ENCODE measurements at regions not wholly inside any gene's neighbourhood (a gene's known extent, or its start where the extent isn't known, plus 50 kb on each side); places are given as distances from the start of the nearest gene placed in this dataset.

GRCh38 chr12:77500089-77500488 lies 330.6 kb upstream of the NAV3 start:
- CTCF ChIA-PET, result no interaction called here
- no peaks in the 10 kb centered on the region for H3K36me3 ChIP-seq (ENCODE audit: control insufficient read depth in 2 of 2, extremely low read depth in 1 of 2, insufficient read depth in 1 of 2, low read length in 1 of 2)
- no peak overlapping the region for H3K27ac ChIP-seq (ENCODE audit: low read length)
- Mint-ChIP-seq H3K36me3 (no peaks in the 10 kb centered on the region), H3K27me3 (no peaks in the 10 kb centered on the region), H3K9me3 (peaks cover 0 to 12% (median 7%) of the 10 kb centered on the region in 3 donors), H3K4me1 (no peaks in the 10 kb centered on the region), H3K27ac (no peak overlapping the region), H3K4me3 (no peak overlapping the region)
- H3K27me3 ChIP-seq (replicated peaks in 1 of 2; ENCODE audit: control insufficient read depth in 2 of 2, extremely low read depth in 1 of 2, insufficient read depth in 2 of 2, low read length in 1 of 2), result no peaks in the 10 kb centered on the region
- ATAC-seq (replicated peaks in 1 of 4) (no peak), DNase-seq (no peak)
- no peak overlapping the region for H3K4me3 ChIP-seq (ENCODE audit: control insufficient read depth in 1 of 2, extremely low read depth in 1 of 2, low read length in 1 of 2)
- no peaks in the 10 kb centered on the region for H3K9me3 ChIP-seq
- no peaks in the 10 kb centered on the region for H3K4me1 ChIP-seq (ENCODE audit: control insufficient read depth in 1 of 2, extremely low read depth in 1 of 2, insufficient read depth in 2 of 2, low read length in 2 of 2)
- POLR2A ChIA-PET, result no interaction called here

GRCh38 chr12:77497647-77498046 lies 333.0 kb upstream of the NAV3 start:
- Histone ChIP-seq H3K4me3 (ENCODE audit: control insufficient read depth in 1 of 2, extremely low read depth in 1 of 2, low read length in 1 of 2) (no peak overlapping the region), H3K27me3 (replicated peaks in 1 of 2; ENCODE audit: control insufficient read depth in 2 of 2, extremely low read depth in 1 of 2, insufficient read depth in 2 of 2, low read length in 1 of 2) (no peaks in the 10 kb centered on the region), H3K36me3 (ENCODE audit: control insufficient read depth in 2 of 2, extremely low read depth in 1 of 2, insufficient read depth in 1 of 2, low read length in 1 of 2) (no peaks in the 10 kb centered on the region), H3K9me3 (no peaks in the 10 kb centered on the region), H3K4me1 (ENCODE audit: control insufficient read depth in 1 of 2, extremely low read depth in 1 of 2, insufficient read depth in 2 of 2, low read length in 2 of 2) (no peaks in the 10 kb centered on the region), H3K27ac (ENCODE audit: low read length) (no peak overlapping the region)
- Mint-ChIP-seq H3K9me3 (peaks cover 0 to 19% (median 7%) of the 10 kb centered on the region in 3 donors), H3K4me1 (no peaks in the 10 kb centered on the region), H3K36me3 (no peaks in the 10 kb centered on the region), H3K27ac (no peak overlapping the region), H3K27me3 (no peaks in the 10 kb centered on the region), H3K4me3 (no peak overlapping the region)
- no CpG with 5 or more reads among the region's 1 CpG for WGBS (ENCODE audit: insufficient coverage)
- CTCF ChIA-PET, result no interaction called here
- DNase-seq, result no peak
- no peak for ATAC-seq (replicated peaks in 1 of 4)
- POLR2A ChIA-PET, result interaction anchor here in 1 of 2 donors (0.7 kb wide), 1 partner anchor 21 kb away, joined by 3 read pairs; no protein-coding TSS in a partner anchor

- Mint-ChIP-seq H3K27ac (no peak overlapping the region), H3K4me1 (no peaks in the 10 kb centered on the region), H3K4me3 (no peak overlapping the region), H3K27me3 (no peaks in the 10 kb centered on the region), H3K36me3 (no peaks in the 10 kb centered on the region), H3K9me3 (peaks cover 0 to 19% (median 5%) of the 10 kb centered on the region in 3 donors)
- Histone ChIP-seq H3K27ac (ENCODE audit: low read length) (no peak overlapping the region), H3K27me3 (replicated peaks in 1 of 2; ENCODE audit: control insufficient read depth in 2 of 2, extremely low read depth in 1 of 2, insufficient read depth in 2 of 2, low read length in 1 of 2) (no peaks in the 10 kb centered on the region), H3K9me3 (no peaks in the 10 kb centered on the region), H3K4me3 (ENCODE audit: control insufficient read depth in 1 of 2, extremely low read depth in 1 of 2, low read length in 1 of 2) (no peak overlapping the region), H3K36me3 (ENCODE audit: control insufficient read depth in 2 of 2, extremely low read depth in 1 of 2, insufficient read depth in 1 of 2, low read length in 1 of 2) (no peaks in the 10 kb centered on the region), H3K4me1 (ENCODE audit: control insufficient read depth in 1 of 2, extremely low read depth in 1 of 2, insufficient read depth in 2 of 2, low read length in 2 of 2) (no peaks in the 10 kb centered on the region)
- CTCF ChIA-PET, result no interaction called here
- WGBS (ENCODE audit: insufficient coverage), result 89% methylated on average over 3 of the region's 5 CpGs
- DNase-seq, result no peak
- POLR2A ChIA-PET, result no interaction called here
- ATAC-seq (replicated peaks in 1 of 4), result no peak
These were observed 334.0 kb upstream of the NAV3 start for GRCh38 chr12:77496714-77497113.

- Histone ChIP-seq H3K36me3 (ENCODE audit: control insufficient read depth in 2 of 2, extremely low read depth in 1 of 2, insufficient read depth in 1 of 2, low read length in 1 of 2) (no peaks in the 10 kb centered on the region), H3K27ac (ENCODE audit: low read length) (no peak overlapping the region), H3K4me3 (ENCODE audit: control insufficient read depth in 1 of 2, extremely low read depth in 1 of 2, low read length in 1 of 2) (no peak overlapping the region), H3K9me3 (no peaks in the 10 kb centered on the region), H3K27me3 (replicated peaks in 1 of 2; ENCODE audit: control insufficient read depth in 2 of 2, extremely low read depth in 1 of 2, insufficient read depth in 2 of 2, low read length in 1 of 2) (no peaks in the 10 kb centered on the region), H3K4me1 (ENCODE audit: control insufficient read depth in 1 of 2, extremely low read depth in 1 of 2, insufficient read depth in 2 of 2, low read length in 2 of 2) (no peaks in the 10 kb centered on the region)
- no peak overlapping the region for H3K4me3 Mint-ChIP-seq
- H3K36me3 Mint-ChIP-seq, result no peaks in the 10 kb centered on the region
- CTCF ChIA-PET, result no interaction called here
- no peaks in the 10 kb centered on the region for H3K4me1 Mint-ChIP-seq
- DNase-seq, result no peak
- no CpG with 5 or more reads among the region's 3 CpGs for WGBS (ENCODE audit: insufficient coverage)
- no peak for ATAC-seq (replicated peaks in 1 of 4)
- H3K27me3 Mint-ChIP-seq, result no peaks in the 10 kb centered on the region
- peaks cover 0 to 10% (median 4%) of the 10 kb centered on the region in 3 donors for H3K9me3 Mint-ChIP-seq
- no peak overlapping the region for H3K27ac Mint-ChIP-seq
- POLR2A ChIA-PET, result no interaction called here
These were observed 336.4 kb upstream of the NAV3 start for GRCh38 chr12:77494296-77494695.

- ChIA-PET POLR2A (no interaction called here), CTCF (no interaction called here)
- no peaks in the 10 kb centered on the region for H3K9me3 ChIP-seq
- no peaks in the 10 kb centered on the region for H3K36me3 Mint-ChIP-seq
- H3K4me3 ChIP-seq (ENCODE audit: control insufficient read depth in 1 of 2, extremely low read depth in 1 of 2, low read length in 1 of 2), result no peak overlapping the region
- H3K4me3 Mint-ChIP-seq, result no peak overlapping the region
- WGBS (ENCODE audit: insufficient coverage), result 58% methylated on average over 4 of the region's 5 CpGs
- no peaks in the 10 kb centered on the region for H3K27me3 ChIP-seq (replicated peaks in 1 of 2; ENCODE audit: control insufficient read depth in 2 of 2, extremely low read depth in 1 of 2, insufficient read depth in 2 of 2, low read length in 1 of 2)
- H3K4me1 ChIP-seq (ENCODE audit: control insufficient read depth in 1 of 2, extremely low read depth in 1 of 2, insufficient read depth in 2 of 2, low read length in 2 of 2), result no peaks in the 10 kb centered on the region
- no peak overlapping the region for H3K27ac ChIP-seq (ENCODE audit: low read length)
- peaks cover 0 to 10% (median 3%) of the 10 kb centered on the region in 3 donors for H3K9me3 Mint-ChIP-seq
- no peak for ATAC-seq (replicated peaks in 1 of 4)
- no peak overlapping the region for H3K27ac Mint-ChIP-seq
- H3K27me3 Mint-ChIP-seq, result no peaks in the 10 kb centered on the region
- H3K36me3 ChIP-seq (ENCODE audit: control insufficient read depth in 2 of 2, extremely low read depth in 1 of 2, insufficient read depth in 1 of 2, low read length in 1 of 2), result no peaks in the 10 kb centered on the region
- no peak for DNase-seq
- no peaks in the 10 kb centered on the region for H3K4me1 Mint-ChIP-seq
These were observed 337.2 kb upstream of the NAV3 start for GRCh38 chr12:77493302-77494168.

- Histone ChIP-seq H3K36me3 (ENCODE audit: control insufficient read depth in 2 of 2, extremely low read depth in 1 of 2, insufficient read depth in 1 of 2, low read length in 1 of 2) (no peaks in the 10 kb centered on the region), H3K27ac (ENCODE audit: low read length) (no peak overlapping the region), H3K27me3 (replicated peaks in 1 of 2; ENCODE audit: control insufficient read depth in 2 of 2, extremely low read depth in 1 of 2, insufficient read depth in 2 of 2, low read length in 1 of 2) (no peaks in the 10 kb centered on the region), H3K4me1 (ENCODE audit: control insufficient read depth in 1 of 2, extremely low read depth in 1 of 2, insufficient read depth in 2 of 2, low read length in 2 of 2) (no peaks in the 10 kb centered on the region), H3K9me3 (no peaks in the 10 kb centered on the region), H3K4me3 (ENCODE audit: control insufficient read depth in 1 of 2, extremely low read depth in 1 of 2, low read length in 1 of 2) (no peak overlapping the region)
- H3K4me1 Mint-ChIP-seq, result no peaks in the 10 kb centered on the region
- DNase-seq (no peak), ATAC-seq (replicated peaks in 1 of 4) (no peak)
- 97% methylated on average over 3 of the region's 4 CpGs for WGBS (ENCODE audit: insufficient coverage)
- H3K27me3 Mint-ChIP-seq, result no peaks in the 10 kb centered on the region
- no peaks in the 10 kb centered on the region for H3K36me3 Mint-ChIP-seq
- H3K27ac Mint-ChIP-seq, result no peak overlapping the region
- H3K9me3 Mint-ChIP-seq, result peaks cover 0 to 10% (median 3%) of the 10 kb centered on the region in 3 donors
- no peak overlapping the region for H3K4me3 Mint-ChIP-seq
- POLR2A ChIA-PET, result no interaction called here
- CTCF ChIA-PET, result no interaction called here
These were observed 338.2 kb upstream of the NAV3 start for GRCh38 chr12:77492536-77492935.

All from T-cell (primary cell).